ENCODE measurements at regions not wholly inside any gene's neighbourhood (a gene's known extent, or its start where the extent isn't known, plus 50 kb on each side); places are given as distances from the start of the nearest gene placed in this dataset.

DNA sequence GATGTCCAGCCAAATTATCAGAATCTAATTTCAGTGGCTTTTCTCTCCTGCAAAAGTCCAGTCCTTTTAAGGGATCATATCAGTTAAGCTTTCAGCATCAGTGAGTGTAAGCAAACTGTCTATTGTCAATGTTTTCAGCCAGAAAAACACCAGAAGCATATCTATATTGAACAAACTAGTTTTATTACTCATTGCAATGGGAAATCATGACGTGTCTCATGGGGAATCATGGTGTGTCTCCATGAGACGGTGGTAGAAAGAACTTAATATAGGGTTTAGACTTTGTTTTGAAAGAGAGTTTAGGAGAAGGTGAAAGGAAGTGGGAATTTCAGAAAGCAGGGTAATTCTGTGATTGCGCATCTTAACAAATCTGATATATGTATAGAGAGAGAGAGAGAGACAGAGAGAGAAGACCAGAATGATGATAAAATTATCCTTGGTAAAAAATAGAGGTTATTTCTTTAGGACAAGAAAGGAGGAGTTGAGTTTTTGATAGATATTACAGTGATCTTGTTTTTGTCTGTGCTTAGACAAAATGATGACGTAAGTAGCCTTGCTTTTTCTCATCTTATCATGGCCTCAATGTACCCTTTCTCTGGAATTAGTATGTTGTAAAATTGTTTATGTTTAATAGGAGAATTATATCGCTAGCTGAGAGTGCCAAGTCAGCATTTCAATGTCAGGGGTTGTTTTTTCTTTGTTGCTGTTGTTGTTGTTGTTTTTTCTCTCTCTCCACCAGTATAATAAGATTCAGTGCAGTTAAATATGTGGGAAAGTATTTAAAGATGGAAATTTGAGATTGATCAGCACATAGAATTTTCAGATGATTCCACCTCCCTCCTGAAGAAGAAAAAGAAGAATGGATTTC lies 129.9 kb upstream of the OSTN start:
- Mint-ChIP-seq H3K4me1 (no peaks in the 10 kb centered on the region), H3K4me3 (no peak overlapping the region), H3K27ac (no peak overlapping the region), H3K36me3 (ENCODE audit: low read depth) (no peaks in the 10 kb centered on the region), H3K9me3 (no peaks in the 10 kb centered on the region), H3K27me3 (ENCODE audit: insufficient read depth) (no peaks in the 10 kb centered on the region)
- no peak overlapping the region for H3K27ac ChIP-seq (ENCODE audit: low read depth, low read length)
- TF ChIP-seq CTCF (conservative IDR thresholded peaks at IDR 0.05), result no peak
- no peak overlapping the region for H3K9ac ChIP-seq (ENCODE audit: extremely low read depth, low read length, poor library complexity, severe bottlenecking)
- 87 to 95% methylated on average over 2 to 5 of the region's 5 CpGs for WGBS, 2 experiments (ENCODE audit: insufficient coverage in 1 of 2, insufficient read length in 1 of 2)
- no peak overlapping the region for H3K4me3 ChIP-seq (ENCODE audit: low read length)
- no peaks in the 10 kb centered on the region for H3K9me3 ChIP-seq (ENCODE audit: control insufficient read depth, low read length)
- H3K27me3 ChIP-seq (ENCODE audit: control insufficient read depth, insufficient read depth, low read length, poor library complexity, severe bottlenecking), result no peaks in the 10 kb centered on the region
- H3K36me3 ChIP-seq (ENCODE audit: control insufficient read depth, insufficient read depth, low read length), result no peaks in the 10 kb centered on the region
- H3K4me1 ChIP-seq (ENCODE audit: control insufficient read depth, insufficient read depth, low read length), result no peaks in the 10 kb centered on the region
- DNase-seq, result no peak

DNA sequence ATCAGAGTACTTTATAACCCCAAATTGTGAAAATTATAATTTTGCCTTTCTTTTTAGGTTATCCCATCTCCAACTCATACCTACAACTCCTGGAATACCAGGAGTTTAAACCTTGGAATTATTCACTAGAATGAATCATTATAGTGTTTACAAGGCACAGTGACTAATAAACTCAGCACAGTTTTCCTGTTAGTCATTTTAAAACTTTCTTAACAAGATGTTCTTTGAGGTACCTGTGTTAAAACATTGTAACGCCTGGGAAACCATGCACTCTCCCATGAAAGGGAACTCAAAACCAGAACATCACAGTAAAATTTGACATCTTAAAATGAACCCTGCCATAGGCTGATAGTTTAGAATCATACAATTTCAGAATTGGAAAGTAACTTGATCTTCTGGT lies 132.4 kb upstream of the OSTN start:
- no peaks in the 10 kb centered on the region for H3K9me3 Mint-ChIP-seq

GRCh38 chr3:191065181-191065805 lies 133.7 kb upstream of the OSTN start:
- Mint-ChIP-seq H3K4me3 (no peak overlapping the region), H3K27ac (no peak overlapping the region), H3K4me1 (no peaks in the 10 kb centered on the region), H3K36me3 (ENCODE audit: low read depth) (no peaks in the 10 kb centered on the region), H3K9me3 (no peaks in the 10 kb centered on the region), H3K27me3 (ENCODE audit: insufficient read depth) (no peaks in the 10 kb centered on the region)
- no peak overlapping the region for H3K27ac ChIP-seq (ENCODE audit: low read depth, low read length)
- no peaks in the 10 kb centered on the region for H3K36me3 ChIP-seq (ENCODE audit: control insufficient read depth, insufficient read depth, low read length)
- TF ChIP-seq CTCF (conservative IDR thresholded peaks at IDR 0.05), result no peak
- H3K4me3 ChIP-seq (ENCODE audit: low read length), result no peak overlapping the region
- H3K4me1 ChIP-seq (ENCODE audit: control insufficient read depth, insufficient read depth, low read length), result no peaks in the 10 kb centered on the region
- no peak for DNase-seq
- no peaks in the 10 kb centered on the region for H3K27me3 ChIP-seq (ENCODE audit: control insufficient read depth, insufficient read depth, low read length, poor library complexity, severe bottlenecking)
- WGBS, 2 experiments (ENCODE audit: insufficient coverage in 1 of 2, insufficient read length in 1 of 2), result 85 to 88% methylated on average over 3 to 6 of the region's 6 CpGs
- H3K9ac ChIP-seq (ENCODE audit: extremely low read depth, low read length, poor library complexity, severe bottlenecking), result no peak overlapping the region
- no peaks in the 10 kb centered on the region for H3K9me3 ChIP-seq (ENCODE audit: control insufficient read depth, low read length)

More for the DNA sequence above, 132.4 kb upstream of the OSTN start:
- no peaks in the 10 kb centered on the region for H3K36me3 ChIP-seq (ENCODE audit: control insufficient read depth, insufficient read depth, low read length)
- H3K27ac ChIP-seq (ENCODE audit: low read depth, low read length), result no peak overlapping the region
- H3K27me3 Mint-ChIP-seq (ENCODE audit: insufficient read depth), result no peaks in the 10 kb centered on the region
- H3K9me3 ChIP-seq (ENCODE audit: control insufficient read depth, low read length), result no peaks in the 10 kb centered on the region
- H3K4me1 ChIP-seq (ENCODE audit: control insufficient read depth, insufficient read depth, low read length), result no peaks in the 10 kb centered on the region
- TF ChIP-seq CTCF (conservative IDR thresholded peaks at IDR 0.05), result no peak
- no peak overlapping the region for H3K27ac Mint-ChIP-seq
- H3K4me3 ChIP-seq (ENCODE audit: low read length), result no peak overlapping the region
- no peaks in the 10 kb centered on the region for H3K27me3 ChIP-seq (ENCODE audit: control insufficient read depth, insufficient read depth, low read length, poor library complexity, severe bottlenecking)
- no peak overlapping the region for H3K4me3 Mint-ChIP-seq
- H3K36me3 Mint-ChIP-seq (ENCODE audit: low read depth), result no peaks in the 10 kb centered on the region
- H3K4me1 Mint-ChIP-seq, result no peaks in the 10 kb centered on the region
- no peak overlapping the region for H3K9ac ChIP-seq (ENCODE audit: extremely low read depth, low read length, poor library complexity, severe bottlenecking)
- 71 to 100% methylated on average over 1 of the region's 1 CpG for WGBS, 2 experiments (ENCODE audit: insufficient coverage in 1 of 2, insufficient read length in 1 of 2)
- DNase-seq, result no peak

Measured in endodermal cell (in vitro differentiated cells).